Testis (tissue), 2 donors: ENCODE measurements at regions not wholly inside any gene's neighbourhood (a gene's known extent, or its start where the extent isn't known, plus 50 kb on each side); places are given as distances from the start of the nearest gene placed in this dataset.

Experiments used
- CTCF ChIP-seq, 3 experiments: fragments of 450-650 bp in 2 of 3; fragments of 200-600 bp in 1 of 3; sonication (generic) in 1 of 3; IDR thresholded peaks; one replicate each; pipeline ENCODE4 v1.5.1; 2016 to 2019; ENCODE audit warnings: antibody characterized with exemption in 3 of 3, mild to moderate bottlenecking in 2 of 3, moderate library complexity in 1 of 3
- POLR2A ChIP-seq: fragments of 450-650 bp; IDR thresholded peaks from one replicate; pipeline ENCODE4 v1.6.1; 2017; ENCODE audit warnings: antibody characterized with exemption, mild to moderate bottlenecking, moderate library complexity

GRCh38 chr5:130705368-130705767 lies 459.7 kb downstream of the HINT1 start:
- TF ChIP-seq POLR2A, result no peak
- no peak for TF ChIP-seq CTCF (IDR thresholded peaks at IDR 0.05)
